ENCODE measurements at regions not wholly inside any gene's neighbourhood (a gene's known extent, or its start where the extent isn't known, plus 50 kb on each side); places are given as distances from the start of the nearest gene placed in this dataset.

- peaks cover 10% of the 10 kb centered on the region for H3K4me1 ChIP-seq (ENCODE audit: control insufficient read depth, insufficient read depth, low read length)
- H3K9ac ChIP-seq (ENCODE audit: extremely low read depth, low read length, poor library complexity, severe bottlenecking): no peak overlapping the region
- no peak for DNase-seq
- no peak for TF ChIP-seq CTCF (conservative IDR thresholded peaks at IDR 0.05)
- H3K36me3 ChIP-seq (ENCODE audit: control insufficient read depth, insufficient read depth, low read length): no peaks in the 10 kb centered on the region
- H3K4me3 Mint-ChIP-seq: no peak overlapping the region
- H3K27ac ChIP-seq (ENCODE audit: low read depth, low read length): no peak overlapping the region
- H3K27me3 Mint-ChIP-seq (ENCODE audit: insufficient read depth): peaks cover 3% of the 10 kb centered on the region
- no peak overlapping the region for H3K27ac Mint-ChIP-seq
- no peaks in the 10 kb centered on the region for H3K27me3 ChIP-seq (ENCODE audit: control insufficient read depth, insufficient read depth, low read length, poor library complexity, severe bottlenecking)
- H3K4me3 ChIP-seq (ENCODE audit: low read length): no peak overlapping the region
- peaks cover 7% of the 10 kb centered on the region for H3K9me3 ChIP-seq (ENCODE audit: control insufficient read depth, low read length)
- H3K9me3 Mint-ChIP-seq: peaks cover 17% of the 10 kb centered on the region
- H3K4me1 Mint-ChIP-seq: peaks cover 23% of the 10 kb centered on the region
- H3K36me3 Mint-ChIP-seq (ENCODE audit: low read depth): peaks cover 1% of the 10 kb centered on the region
Observed at GRCh38 chr12:27162229-27162537, 79.8 kb upstream of the C12orf71 start.

- H3K9me3 Mint-ChIP-seq: peaks cover 21% of the 10 kb centered on the region
- DNase-seq: peak; percentile 68
- peaks cover 16% of the 10 kb centered on the region for H3K4me1 Mint-ChIP-seq
- Histone ChIP-seq H3K27ac (ENCODE audit: low read depth, low read length) (no peak overlapping the region), H3K9me3 (ENCODE audit: control insufficient read depth, low read length) (peaks cover 7% of the 10 kb centered on the region), H3K4me3 (ENCODE audit: low read length) (no peak overlapping the region), H3K36me3 (ENCODE audit: control insufficient read depth, insufficient read depth, low read length) (no peaks in the 10 kb centered on the region), H3K9ac (ENCODE audit: extremely low read depth, low read length, poor library complexity, severe bottlenecking) (no peak overlapping the region), H3K4me1 (ENCODE audit: control insufficient read depth, insufficient read depth, low read length) (peaks cover 3% of the 10 kb centered on the region), H3K27me3 (ENCODE audit: control insufficient read depth, insufficient read depth, low read length, poor library complexity, severe bottlenecking) (no peaks in the 10 kb centered on the region)
- 71 to 73% methylated on average over 3 of the region's 3 CpGs for WGBS, 2 experiments (ENCODE audit: insufficient coverage in 1 of 2, insufficient read length in 1 of 2)
- TF ChIP-seq CTCF (conservative IDR thresholded peaks at IDR 0.05): no peak
- H3K27me3 Mint-ChIP-seq (ENCODE audit: insufficient read depth): peaks cover 4% of the 10 kb centered on the region
- H3K4me3 Mint-ChIP-seq: no peak overlapping the region
- H3K27ac Mint-ChIP-seq: no peak overlapping the region
- peaks cover 1% of the 10 kb centered on the region for H3K36me3 Mint-ChIP-seq (ENCODE audit: low read depth)
Observed at GRCh38 chr12:27163048-27163715, 80.8 kb upstream of the C12orf71 start.

GRCh38 chr12:27163894-27164293, 80.2 kb upstream of the STK38L start:
- peaks cover 4% of the 10 kb centered on the region for H3K27me3 Mint-ChIP-seq (ENCODE audit: insufficient read depth)
- 100% methylated on average over 1 of the region's 1 CpG; no CpG with 5 or more reads in 1 of the 2 experiments for WGBS, 2 experiments (ENCODE audit: insufficient coverage in 1 of 2, insufficient read length in 1 of 2)
- H3K27ac Mint-ChIP-seq: no peak overlapping the region
- Histone ChIP-seq H3K4me1 (ENCODE audit: control insufficient read depth, insufficient read depth, low read length) (no peaks in the 10 kb centered on the region), H3K27me3 (ENCODE audit: control insufficient read depth, insufficient read depth, low read length, poor library complexity, severe bottlenecking) (no peaks in the 10 kb centered on the region), H3K4me3 (ENCODE audit: low read length) (no peak overlapping the region), H3K9ac (ENCODE audit: extremely low read depth, low read length, poor library complexity, severe bottlenecking) (no peak overlapping the region), H3K36me3 (ENCODE audit: control insufficient read depth, insufficient read depth, low read length) (no peaks in the 10 kb centered on the region), H3K27ac (ENCODE audit: low read depth, low read length) (no peak overlapping the region), H3K9me3 (ENCODE audit: control insufficient read depth, low read length) (peaks cover 7% of the 10 kb centered on the region)
- peaks cover 1% of the 10 kb centered on the region for H3K36me3 Mint-ChIP-seq (ENCODE audit: low read depth)
- DNase-seq: no peak
- peaks cover 9% of the 10 kb centered on the region for H3K4me1 Mint-ChIP-seq
- H3K9me3 Mint-ChIP-seq: peaks cover 21% of the 10 kb centered on the region
- no peak for TF ChIP-seq CTCF (conservative IDR thresholded peaks at IDR 0.05)
- H3K4me3 Mint-ChIP-seq: no peak overlapping the region

All from endodermal cell (in vitro differentiated cells).